ENCODE measurements at regions not wholly inside any gene's neighbourhood (a gene's known extent, or its start where the extent isn't known, plus 50 kb on each side); places are given as distances from the start of the nearest gene placed in this dataset.

DNA sequence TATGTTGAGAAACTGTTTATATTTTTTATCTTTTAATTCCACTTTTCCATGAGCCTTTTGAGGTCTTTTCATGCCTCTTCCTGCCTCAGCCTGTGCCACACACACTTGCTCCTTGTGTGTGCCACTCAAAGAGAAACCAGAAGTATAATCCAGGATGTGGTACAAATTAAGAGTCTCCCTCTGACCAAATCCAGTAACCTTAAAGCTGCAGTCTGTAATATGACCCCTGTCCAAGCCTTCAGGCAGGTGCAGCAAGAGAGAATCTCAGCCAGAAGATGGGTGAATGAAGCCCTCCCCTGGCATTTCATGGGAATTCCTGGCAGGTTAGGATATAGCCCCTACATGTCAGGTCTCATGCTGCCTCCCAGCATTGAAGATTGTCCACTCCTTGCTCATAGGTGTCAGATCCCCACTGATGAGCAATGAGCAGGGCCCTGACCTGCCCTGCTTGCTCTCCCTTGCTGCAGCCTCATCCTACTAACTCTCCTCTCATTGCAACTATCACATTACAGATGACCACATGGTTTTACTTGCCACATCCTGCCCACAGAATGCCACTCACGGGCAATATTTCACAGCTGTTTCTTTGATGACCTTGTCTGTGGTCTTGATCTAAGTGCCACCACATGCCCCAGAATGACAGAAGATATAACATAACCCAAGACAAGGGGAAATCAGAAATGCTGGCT is 169.3 kb downstream of the SEC16B start:
- TF ChIP-seq, protein P1, sequence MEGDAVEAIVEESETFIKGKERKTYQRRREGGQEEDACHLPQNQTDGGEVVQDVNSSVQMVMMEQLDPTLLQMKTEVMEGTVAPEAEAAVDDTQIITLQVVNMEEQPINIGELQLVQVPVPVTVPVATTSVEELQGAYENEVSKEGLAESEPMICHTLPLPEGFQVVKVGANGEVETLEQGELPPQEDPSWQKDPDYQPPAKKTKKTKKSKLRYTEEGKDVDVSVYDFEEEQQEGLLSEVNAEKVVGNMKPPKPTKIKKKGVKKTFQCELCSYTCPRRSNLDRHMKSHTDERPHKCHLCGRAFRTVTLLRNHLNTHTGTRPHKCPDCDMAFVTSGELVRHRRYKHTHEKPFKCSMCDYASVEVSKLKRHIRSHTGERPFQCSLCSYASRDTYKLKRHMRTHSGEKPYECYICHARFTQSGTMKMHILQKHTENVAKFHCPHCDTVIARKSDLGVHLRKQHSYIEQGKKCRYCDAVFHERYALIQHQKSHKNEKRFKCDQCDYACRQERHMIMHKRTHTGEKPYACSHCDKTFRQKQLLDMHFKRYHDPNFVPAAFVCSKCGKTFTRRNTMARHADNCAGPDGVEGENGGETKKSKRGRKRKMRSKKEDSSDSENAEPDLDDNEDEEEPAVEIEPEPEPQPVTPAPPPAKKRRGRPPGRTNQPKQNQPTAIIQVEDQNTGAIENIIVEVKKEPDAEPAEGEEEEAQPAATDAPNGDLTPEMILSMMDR (conservative IDR thresholded peaks at IDR 0.05), result no peak
- H3K27me3 Mint-ChIP-seq, result peaks cover 5% of the 10 kb centered on the region
- H3K36me3 Mint-ChIP-seq, result peaks cover 9% of the 10 kb centered on the region
- H3K4me1 Mint-ChIP-seq (ENCODE audit: unreplicated experiment), result peaks cover 7% of the 10 kb centered on the region
- no peak overlapping the region for H3K4me3 Mint-ChIP-seq
- no peak for DNase-seq (ENCODE audit: extremely low spot score, unreplicated experiment)
- H3K9me3 Mint-ChIP-seq, result peaks cover 8% of the 10 kb centered on the region
- no peak overlapping the region for H3K27ac Mint-ChIP-seq

DNA sequence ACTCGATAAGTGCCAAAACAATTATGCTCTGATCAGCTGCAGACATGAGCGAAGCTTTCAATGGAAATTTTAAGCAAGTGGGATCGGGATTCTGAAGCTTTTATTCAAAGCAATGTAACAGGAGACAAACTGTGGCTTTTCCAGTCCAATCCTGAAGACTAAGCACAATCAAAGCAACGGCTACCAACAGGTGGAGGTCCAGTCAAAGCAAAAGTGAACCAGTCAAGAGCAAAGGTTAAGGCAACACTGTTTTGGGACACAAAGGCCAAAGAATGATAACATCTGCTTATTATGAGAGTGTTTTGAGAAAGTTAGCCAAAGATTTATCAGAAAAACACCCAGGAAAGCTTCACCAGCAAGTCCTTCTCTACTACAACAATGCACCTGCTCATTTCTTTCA is 170.1 kb downstream of the SEC16B start:
- Mint-ChIP-seq H3K4me3 (no peak overlapping the region), H3K9me3 (peaks cover 8% of the 10 kb centered on the region), H3K4me1 (ENCODE audit: unreplicated experiment) (peaks cover 7% of the 10 kb centered on the region), H3K27me3 (peaks cover 5% of the 10 kb centered on the region), H3K27ac (no peak overlapping the region), H3K36me3 (peaks cover 9% of the 10 kb centered on the region)
- TF ChIP-seq, protein P1 (conservative IDR thresholded peaks at IDR 0.05), result no peak
- DNase-seq (ENCODE audit: extremely low spot score, unreplicated experiment), result no peak

DNA sequence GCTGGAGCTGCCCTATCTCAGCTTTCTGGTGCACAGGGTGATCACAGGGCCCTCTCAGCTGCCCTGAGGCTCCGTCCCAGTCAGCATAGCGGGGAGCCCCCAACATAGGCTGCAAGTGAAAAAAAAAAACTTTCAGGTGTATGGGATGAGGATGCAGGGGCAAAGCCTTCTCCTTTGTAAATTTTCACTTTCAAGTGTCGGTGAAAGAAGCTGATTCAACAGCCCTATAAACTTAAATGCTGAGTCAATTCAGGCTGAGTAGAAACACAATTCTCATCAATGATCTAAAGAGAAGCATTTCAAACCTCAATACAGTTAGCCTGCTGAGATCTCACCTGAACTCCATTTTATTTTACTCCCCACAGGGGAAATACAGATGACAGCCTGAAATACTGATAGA is 171.2 kb downstream of the SEC16B start:
- no peak for DNase-seq (ENCODE audit: extremely low spot score, unreplicated experiment)
- Mint-ChIP-seq H3K9me3 (peaks cover under 1% of the 10 kb centered on the region), H3K27ac (no peak overlapping the region), H3K4me3 (no peak overlapping the region), H3K4me1 (ENCODE audit: unreplicated experiment) (peaks cover 18% of the 10 kb centered on the region), H3K27me3 (peaks cover 5% of the 10 kb centered on the region), H3K36me3 (peaks cover under 1% of the 10 kb centered on the region)
- TF ChIP-seq, protein P1 (conservative IDR thresholded peaks at IDR 0.05), result no peak

DNA sequence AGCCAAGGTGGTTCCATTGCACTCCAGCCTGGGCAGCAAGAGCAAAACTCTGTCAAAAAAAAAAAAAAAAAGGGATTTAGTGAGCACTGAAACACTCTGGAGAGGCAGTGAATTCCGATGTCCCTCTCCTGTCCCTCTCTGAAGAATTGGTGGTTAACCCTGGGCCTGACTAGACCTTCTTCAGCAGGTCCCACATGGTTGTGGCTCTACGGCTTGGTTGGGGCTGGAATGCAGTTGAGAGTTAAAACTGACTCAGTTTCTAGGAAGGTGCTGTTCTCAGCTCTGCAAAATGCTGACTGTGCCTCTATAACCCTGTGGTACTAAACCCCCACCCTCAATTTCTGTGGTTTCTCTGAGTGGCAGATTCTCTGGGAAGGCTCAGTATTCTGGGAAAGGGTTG is 173.3 kb downstream of the SEC16B start:
- H3K4me1 Mint-ChIP-seq (ENCODE audit: unreplicated experiment), result peaks cover 20% of the 10 kb centered on the region
- no peaks in the 10 kb centered on the region for H3K9me3 Mint-ChIP-seq
- DNase-seq (ENCODE audit: extremely low spot score, unreplicated experiment), result no peak
- no peak overlapping the region for H3K4me3 Mint-ChIP-seq
- TF ChIP-seq, protein P1 (conservative IDR thresholded peaks at IDR 0.05), result no peak
- H3K36me3 Mint-ChIP-seq, result no peaks in the 10 kb centered on the region
- H3K27ac Mint-ChIP-seq, result no peak overlapping the region
- peaks cover 5% of the 10 kb centered on the region for H3K27me3 Mint-ChIP-seq

DNA sequence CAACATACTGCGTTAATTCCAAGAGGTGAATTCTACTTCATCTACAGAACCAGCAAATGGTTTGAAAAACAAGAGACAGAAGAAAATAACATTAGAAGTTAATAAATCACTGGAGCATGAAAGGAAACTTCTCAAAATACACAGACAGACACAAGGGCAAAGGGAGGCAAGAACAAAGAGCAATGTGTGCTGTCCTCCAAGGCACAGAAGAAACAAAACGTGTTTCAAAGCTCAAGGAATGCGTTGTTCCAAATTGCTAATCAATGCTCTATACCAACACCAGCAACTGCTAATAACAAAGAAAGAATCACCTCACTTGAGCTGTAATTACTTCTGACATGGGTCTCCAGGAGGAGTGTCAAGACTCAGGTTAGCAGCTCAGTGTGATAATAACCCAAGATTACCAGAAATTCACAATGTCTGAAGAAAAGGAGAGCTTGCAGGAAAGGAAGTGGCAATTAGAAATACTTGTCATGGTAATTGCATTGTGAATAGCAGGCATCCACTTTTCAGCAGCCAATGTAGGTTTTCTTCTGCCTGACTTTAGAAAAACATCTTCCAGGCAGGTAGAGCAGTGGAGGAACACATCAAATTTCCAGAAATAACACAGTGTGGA is 175.4 kb downstream of the SEC16B start:
- Mint-ChIP-seq H3K9me3 (peaks cover 4% of the 10 kb centered on the region), H3K27ac (no peak overlapping the region), H3K4me1 (ENCODE audit: unreplicated experiment) (peaks cover 19% of the 10 kb centered on the region), H3K4me3 (no peak overlapping the region), H3K36me3 (no peaks in the 10 kb centered on the region), H3K27me3 (peaks cover 1% of the 10 kb centered on the region)
- no peak for DNase-seq (ENCODE audit: extremely low spot score, unreplicated experiment)
- TF ChIP-seq, protein P1 (conservative IDR thresholded peaks at IDR 0.05), result no peak
